Left lobe of liver (tissue), 2 donors: ENCODE measurements at regions not wholly inside any gene's neighbourhood (a gene's known extent, or its start where the extent isn't known, plus 50 kb on each side); places are given as distances from the start of the nearest gene placed in this dataset.
"Not testable (repeated sequence)": the region's sequence is repeated elsewhere in the genome, so short reads cannot be mapped to it uniquely, and the experiment has no call there.

ENCODE experiments used
- ATAC-seq: fragments of 200-7000 bp; cut with Tn5 transposase; one replicate; pipeline ENCODE4 v1.9.1; 2020; ENCODE audit warnings: mild to moderate bottlenecking, moderate library complexity
- DNase-seq: peaks from one replicate; pipeline ENCODE4 v3.0.0-alpha.2; 2020; ENCODE audit warnings: low spot score
- donor health status: DM: no; HTN: no; CAD: no; lungs with moderate emphysema.
- donor health status: DM: no; HTN: yes; CAD: no.

GRCh38 chr10:81541517-81541916, 333.5 kb upstream of the NRG3 start:
- DNase-seq (no peak), ATAC-seq (no peak)

GRCh38 chr10:81546243-81546642, 328.8 kb upstream of the NRG3 start:
- ATAC-seq (no peak), DNase-seq (no peak)

DNA sequence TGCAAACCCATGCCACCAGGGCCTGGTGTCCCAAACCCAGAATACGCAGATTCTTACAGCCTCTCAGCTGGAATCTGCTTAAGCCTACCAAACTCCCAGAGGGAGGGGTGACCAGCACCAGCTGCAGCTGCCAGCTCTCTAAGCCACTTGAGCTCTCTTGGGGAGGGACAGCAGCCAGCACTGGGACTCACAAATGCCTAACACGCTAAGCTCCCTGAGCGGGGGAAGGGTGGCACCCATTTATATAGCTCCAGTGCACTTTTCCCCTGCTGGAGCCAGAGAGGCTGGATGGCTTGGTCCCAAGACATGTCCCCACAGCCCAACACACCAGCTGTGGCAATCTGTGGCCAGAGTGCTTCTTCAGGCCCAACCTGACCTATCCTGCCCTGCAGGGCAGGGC, 326.8 kb upstream of the NRG3 start:
- DNase-seq (no peak), ATAC-seq (no peak)

- DNase-seq: no peak
- ATAC-seq: no peak
These were observed 310.9 kb upstream of the NRG3 start for GRCh38 chr10:81564143-81564542.

GRCh38 chr10:81569488-81569887, 305.5 kb upstream of the NRG3 start:
- DNase-seq: no peak

GRCh38 chr10:81570349-81570748, 304.6 kb upstream of the NRG3 start:
- no peak for ATAC-seq
- no peak for DNase-seq

More at GRCh38 chr10:81569488-81569887, 305.5 kb upstream of the NRG3 start:
- ATAC-seq: no peak

DNA sequence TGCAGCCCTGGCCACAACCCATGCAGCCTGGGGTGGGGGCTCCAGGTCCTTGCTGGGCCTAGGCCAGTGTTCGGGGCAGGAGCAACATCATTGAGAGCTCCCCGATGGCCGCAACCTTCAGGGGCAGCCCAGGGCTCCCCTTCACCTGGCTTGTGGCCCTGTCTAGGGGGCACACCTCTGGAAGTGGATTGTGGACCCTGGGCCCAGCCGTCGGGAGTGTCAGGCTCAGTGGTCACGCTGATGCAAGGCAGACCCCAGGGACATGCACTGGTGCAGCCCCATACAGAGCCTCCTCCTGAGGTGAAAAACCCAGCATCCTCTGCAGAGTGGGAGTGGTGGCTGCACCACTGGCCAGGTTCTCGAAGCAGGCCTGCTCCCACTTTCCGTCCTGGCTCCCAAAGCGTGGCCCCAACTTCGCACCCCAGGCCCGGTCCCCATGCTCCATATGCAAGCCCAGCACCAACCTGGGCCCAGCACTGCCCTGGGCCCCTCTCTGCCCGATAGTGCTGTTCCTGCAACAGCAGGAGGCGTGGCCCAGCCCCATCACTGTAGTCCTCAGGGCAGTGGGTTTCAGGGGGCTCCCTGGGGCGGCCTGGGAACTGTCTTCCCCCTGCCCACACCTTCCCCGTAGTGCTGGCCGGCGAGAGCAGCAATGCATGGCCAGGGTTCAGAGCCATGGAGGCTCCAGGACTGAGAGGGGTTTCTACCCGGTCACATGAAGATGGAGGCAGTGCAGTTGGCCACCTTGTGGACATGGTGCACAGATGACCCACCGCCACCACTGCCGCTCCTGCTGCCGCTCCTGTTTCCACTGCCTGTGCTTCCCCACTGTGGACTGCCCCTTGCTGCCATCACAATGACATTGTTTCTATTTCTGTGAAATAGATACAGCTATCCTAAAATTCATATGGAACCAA, 303.9 kb upstream of the NRG3 start:
- DNase-seq (no peak), ATAC-seq (no peak)

DNA sequence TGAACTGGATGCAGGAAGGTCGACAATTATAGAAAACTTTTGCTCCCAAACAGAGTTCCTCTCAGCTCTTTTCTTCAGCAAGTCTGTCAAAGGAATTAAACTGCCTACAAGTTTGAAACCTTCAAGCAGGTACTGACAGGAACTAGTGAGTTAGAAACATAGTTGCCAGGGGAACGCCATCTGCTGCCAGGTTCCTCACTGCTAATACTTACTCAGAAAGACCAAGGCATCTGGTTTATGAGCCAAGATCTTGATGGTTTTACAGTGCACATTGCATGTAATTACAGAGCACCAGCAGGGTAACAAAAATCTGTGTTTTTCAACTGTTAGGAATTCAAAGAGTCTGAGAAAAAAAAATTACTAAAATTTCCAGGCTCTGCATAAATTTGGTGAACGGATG, 300.0 kb upstream of the NRG3 start:
- ATAC-seq (no peak), DNase-seq (no peak)

DNA sequence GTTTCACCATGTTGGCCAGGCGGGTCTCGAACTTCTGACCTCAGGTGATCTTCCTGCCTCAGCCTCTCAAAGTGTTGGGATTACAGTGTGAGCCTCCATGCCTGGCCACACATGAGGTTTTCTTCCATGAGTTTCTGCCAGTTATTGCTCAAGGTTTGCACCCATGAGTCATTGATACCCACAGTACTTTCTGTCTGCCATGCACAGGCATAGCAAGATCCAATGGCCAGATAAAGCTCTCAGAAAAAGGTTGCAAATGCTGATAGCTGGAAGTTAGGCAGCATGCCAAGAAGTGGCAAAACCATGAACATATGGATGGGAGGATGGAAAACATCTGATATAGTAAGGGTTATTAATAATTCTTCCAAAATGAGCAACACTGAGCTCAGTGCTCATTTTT, 298.7 kb upstream of the NRG3 start:
- ATAC-seq (no peak), DNase-seq (no peak)

GRCh38 chr10:81594991-81595390, 280.0 kb upstream of the NRG3 start:
- DNase-seq (no peak), ATAC-seq (no peak)

GRCh38 chr10:81600185-81600584, 274.8 kb upstream of the NRG3 start:
- ATAC-seq: no peak
- DNase-seq: no peak

DNA sequence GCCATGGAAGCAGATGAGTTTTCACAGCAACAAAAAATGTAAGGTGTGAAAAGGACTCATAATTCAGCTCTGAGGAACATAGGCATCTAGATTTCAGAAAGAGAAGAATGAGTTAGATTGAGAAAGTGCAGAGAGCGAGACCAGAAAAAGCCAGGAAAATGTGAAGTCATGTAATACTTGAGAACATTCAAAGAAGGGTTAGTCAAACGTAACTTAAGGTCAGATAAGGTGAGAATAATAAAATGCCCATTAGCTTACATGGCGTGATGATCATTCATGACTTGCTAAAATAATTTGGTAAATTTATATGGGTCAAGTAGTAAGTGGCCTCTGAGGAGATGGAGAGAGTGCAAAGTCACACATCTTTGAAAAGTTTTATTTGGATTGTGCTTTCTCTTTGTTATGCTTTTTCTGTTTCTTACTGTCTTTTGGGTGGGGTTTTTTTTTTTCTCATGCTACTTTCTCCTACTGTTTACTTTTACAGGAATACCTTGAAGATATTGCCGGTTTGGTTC, 271.8 kb upstream of the NRG3 start:
- DNase-seq (no peak), ATAC-seq (no peak)

GRCh38 chr10:81644485-81644884, 230.5 kb upstream of the NRG3 start:
- ATAC-seq, DNase-seq: not testable (repeated sequence)

- DNase-seq (no peak), ATAC-seq (no peak)
These were observed 219.0 kb upstream of the NRG3 start for GRCh38 chr10:81655986-81656385.

- ATAC-seq (no peak), DNase-seq (no peak)
These were observed 212.2 kb upstream of the NRG3 start for GRCh38 chr10:81662837-81663236.

- ATAC-seq, DNase-seq: not testable (repeated sequence)
These were observed 210.2 kb upstream of the NRG3 start for GRCh38 chr10:81664800-81665199.

DNA sequence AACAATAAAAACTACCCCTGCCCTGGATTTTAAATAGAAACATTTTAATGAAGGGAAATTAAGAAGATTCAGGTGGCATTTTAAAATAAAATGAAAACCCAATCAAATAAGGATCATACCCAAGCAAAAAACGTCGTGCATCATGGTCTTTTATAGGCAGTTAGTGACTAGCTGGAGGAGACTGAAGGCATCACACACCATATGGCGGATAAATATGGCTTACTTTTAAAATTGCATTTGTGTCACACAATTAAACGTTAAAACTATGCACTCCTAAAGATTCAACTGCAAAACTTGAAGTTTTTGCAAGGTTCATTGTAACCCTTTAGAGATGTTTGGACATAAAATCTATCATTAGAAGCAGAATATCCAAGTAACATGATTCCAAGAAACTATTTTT, 200.1 kb upstream of the NRG3 start:
- DNase-seq (no peak), ATAC-seq (no peak)

DNA sequence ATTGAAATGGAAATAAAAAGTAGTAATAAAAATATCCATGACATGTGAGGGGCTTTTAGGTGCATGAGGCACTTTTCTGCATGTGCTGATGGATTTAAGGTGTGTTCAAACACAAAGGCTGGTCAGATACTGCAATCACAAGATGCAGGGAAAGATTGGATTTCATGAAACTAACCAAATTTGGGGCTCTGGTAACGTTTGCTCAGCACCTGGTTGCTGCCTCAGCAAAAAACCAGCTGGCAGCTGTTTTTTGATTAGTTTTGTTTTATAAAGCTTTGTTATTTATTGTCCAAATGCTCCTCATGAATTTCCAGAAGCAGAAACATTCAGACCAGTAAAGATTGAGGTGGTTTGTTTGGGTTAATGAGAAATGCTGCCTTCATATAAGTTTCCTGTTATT, 195.7 kb upstream of the NRG3 start:
- ATAC-seq (no peak), DNase-seq (no peak)

- DNase-seq (no peak), ATAC-seq (no peak)
These were observed 194.6 kb upstream of the NRG3 start for GRCh38 chr10:81680359-81680758.

DNA sequence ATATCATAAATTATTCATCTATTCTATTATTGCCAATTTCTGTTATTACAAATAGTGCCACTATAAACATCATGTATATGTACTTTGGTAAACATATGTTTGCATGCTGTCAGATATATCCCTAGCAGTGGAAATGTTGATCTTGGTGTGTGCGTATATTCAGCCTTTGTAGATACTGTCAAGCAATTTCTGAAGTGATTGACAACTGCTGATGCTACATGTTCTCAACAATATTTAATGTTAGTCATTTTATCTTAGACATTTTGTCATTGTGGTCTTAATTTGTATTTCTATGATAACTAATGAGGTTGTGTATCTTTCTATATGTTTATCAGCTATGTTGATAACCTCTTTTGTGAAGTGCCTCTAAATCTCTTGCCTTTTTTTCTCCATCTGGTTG, 186.5 kb upstream of the NRG3 start:
- ATAC-seq: no peak

GRCh38 chr10:81696609-81697388, 178.2 kb upstream of the NRG3 start:
- no peak for DNase-seq
- ATAC-seq: no peak

More for the DNA sequence above, 186.5 kb upstream of the NRG3 start:
- DNase-seq: no peak

- DNase-seq (no peak), ATAC-seq (no peak)
These were observed 170.4 kb upstream of the NRG3 start for GRCh38 chr10:81704596-81704995.
